PC-3 (cell line): ENCODE measurements at regions not wholly inside any gene's neighbourhood (a gene's known extent, or its start where the extent isn't known, plus 50 kb on each side); places are given as distances from the start of the nearest gene placed in this dataset.

ENCODE experiments used
- EZH2 ChIP-seq: fragments of 300-600 bp; sonication (generic); IDR thresholded peaks from one replicate; pipeline ENCODE4 v1.6.1; 2017; ENCODE audit warnings: antibody characterized with exemption, mild to moderate bottlenecking, low read length; ENCODE audit not compliant: unreplicated experiment
- TF ChIP-seq, protein P1 (sequence below): fragments of 300-600 bp; sonication (generic); conservative IDR thresholded peaks from 2 replicates; pipeline ENCODE4 v1.5.1; 2017; ENCODE audit warnings: antibody characterized with exemption, low read depth, mild to moderate bottlenecking, low read length

DNA sequence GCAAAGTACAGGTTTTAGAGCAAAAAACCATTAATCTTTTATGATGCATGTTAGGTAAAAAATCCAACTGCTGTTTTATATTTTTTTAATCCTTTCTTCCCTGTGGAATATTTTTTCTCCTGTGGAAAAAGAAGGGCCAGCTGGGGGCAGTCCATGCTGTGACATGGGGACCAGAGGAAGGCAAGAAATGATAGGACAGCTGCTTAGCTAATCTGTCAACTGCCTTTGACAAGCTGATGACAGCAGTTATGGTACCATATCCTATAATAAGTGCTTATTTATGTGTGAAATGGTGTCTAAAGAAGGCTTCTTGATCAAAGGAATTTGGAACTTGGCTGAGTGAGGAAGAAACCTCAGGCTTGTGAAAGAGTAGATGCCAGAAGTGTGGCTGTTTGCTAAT, 452.4 kb upstream of the NOVA1 start:
- TF ChIP-seq, protein P1, sequence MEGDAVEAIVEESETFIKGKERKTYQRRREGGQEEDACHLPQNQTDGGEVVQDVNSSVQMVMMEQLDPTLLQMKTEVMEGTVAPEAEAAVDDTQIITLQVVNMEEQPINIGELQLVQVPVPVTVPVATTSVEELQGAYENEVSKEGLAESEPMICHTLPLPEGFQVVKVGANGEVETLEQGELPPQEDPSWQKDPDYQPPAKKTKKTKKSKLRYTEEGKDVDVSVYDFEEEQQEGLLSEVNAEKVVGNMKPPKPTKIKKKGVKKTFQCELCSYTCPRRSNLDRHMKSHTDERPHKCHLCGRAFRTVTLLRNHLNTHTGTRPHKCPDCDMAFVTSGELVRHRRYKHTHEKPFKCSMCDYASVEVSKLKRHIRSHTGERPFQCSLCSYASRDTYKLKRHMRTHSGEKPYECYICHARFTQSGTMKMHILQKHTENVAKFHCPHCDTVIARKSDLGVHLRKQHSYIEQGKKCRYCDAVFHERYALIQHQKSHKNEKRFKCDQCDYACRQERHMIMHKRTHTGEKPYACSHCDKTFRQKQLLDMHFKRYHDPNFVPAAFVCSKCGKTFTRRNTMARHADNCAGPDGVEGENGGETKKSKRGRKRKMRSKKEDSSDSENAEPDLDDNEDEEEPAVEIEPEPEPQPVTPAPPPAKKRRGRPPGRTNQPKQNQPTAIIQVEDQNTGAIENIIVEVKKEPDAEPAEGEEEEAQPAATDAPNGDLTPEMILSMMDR, result no peak; the same call in 1 of the 2 replicates
- TF ChIP-seq EZH2, result no peak
